Endothelial cell of umbilical vein (primary cell): ENCODE measurements at regions not wholly inside any gene's neighbourhood (a gene's known extent, or its start where the extent isn't known, plus 50 kb on each side); places are given as distances from the start of the nearest gene placed in this dataset.
"Not testable (repeated sequence)": the region's sequence is repeated elsewhere in the genome, so short reads cannot be mapped to it uniquely, and the experiment has no call there.

ENCODE experiments used
- BruUV-seq: library from RNA; stranded (reverse); fragments of 400-500 nt; replicated peaks from 2 replicates; lab custom pipeline; 2021; lab: Mats Ljungman, UMichigan
- CTCF ChIA-PET: fragments of 300-600, 350-600 bp; sonication (Branson Sonifier 250); formaldehyde crosslinking; loops from one replicate; lab custom pipeline; 2021; ENCODE audit warnings: antibody characterized with exemption, inconsistent platforms; lab: Charles Lee
- POLR2A ChIA-PET: fragments of 300-600, 350-600 bp; sonication (Branson Sonifier 250); formaldehyde crosslinking; loops from one replicate; lab custom pipeline; 2021; ENCODE audit warnings: antibody characterized with exemption, inconsistent platforms; lab: Charles Lee
- DNase-seq: peaks from one replicate; pipeline ENCODE4 v3.0.0-alpha.2; 2011; ENCODE audit warnings: low read depth, low spot score
- FAIRE-seq: peaks from 2 replicates; lab custom pipeline; 2011; peaks lifted over from hg19 to GRCh38; lab: Jason Lieb, UNC
- H2AFZ ChIP-seq: 2 replicates; pipeline ENCODE4 v1.6.0; 2012; ENCODE audit warnings: low read depth, low read length, control low read depth, inconsistent platforms
- H3K27ac ChIP-seq: 2 replicates; pipeline ENCODE4 v1.5.1; 2011; ENCODE audit warnings: low read depth, mild to moderate bottlenecking, control low read depth, low read length, moderate library complexity; ENCODE audit not compliant: insufficient read depth
- H3K27me3 ChIP-seq, 2 experiments: 2 replicates each; pipeline versions ENCODE4 v1.6.0 to v1.6.1; 2011; ENCODE audit warnings: low read length in 2 of 2, mixed read lengths in 1 of 2; ENCODE audit not compliant: control insufficient read depth in 2 of 2, insufficient read depth in 2 of 2
- H3K36me3 ChIP-seq, 2 experiments: 2 replicates in 1 of 2; 3 replicates in 1 of 2; pipeline ENCODE4 v1.5.1; 2011; ENCODE audit warnings: low read length in 2 of 2, mild to moderate bottlenecking in 1 of 2, moderate library complexity in 1 of 2; ENCODE audit not compliant: control insufficient read depth in 2 of 2, insufficient read depth in 2 of 2; ENCODE audit errors: extremely low read depth in 1 of 2
- H3K4me1 ChIP-seq: 3 replicates; pipeline ENCODE4 v1.5.1; 2011; ENCODE audit warnings: mild to moderate bottlenecking, low read length; ENCODE audit not compliant: control insufficient read depth, insufficient read depth; ENCODE audit errors: extremely low read depth
- H3K4me2 ChIP-seq: 2 replicates; pipeline ENCODE4 v1.6.1; 2011; ENCODE audit warnings: low read length, control low read depth, mixed read lengths; ENCODE audit not compliant: insufficient read depth
- H3K4me3 ChIP-seq, 3 experiments: fragments of 200-600 bp in 1 of 3; sonication (generic), shearing (Covaris generic) in 1 of 3; replicated peaks in 1 of 3; 2 replicates each; pipeline ENCODE4 v1.5.1; 2011 to 2016; ENCODE audit warnings: control low read depth in 3 of 3, low read length in 3 of 3, mild to moderate bottlenecking in 2 of 3, inconsistent platforms in 1 of 3, low read depth in 1 of 3, moderate library complexity in 1 of 3; ENCODE audit not compliant: insufficient read depth in 1 of 3
- H3K79me2 ChIP-seq: 2 replicates; pipeline ENCODE4 v1.6.0; 2012; ENCODE audit warnings: low read length, inconsistent platforms; ENCODE audit not compliant: control insufficient read depth, insufficient read depth
- H3K9ac ChIP-seq: replicated peaks from 2 replicates; pipeline ENCODE3; 2011; ENCODE audit warnings: low read length, control low read depth; ENCODE audit not compliant: insufficient read depth; ENCODE audit errors: extremely low read depth
- H3K9me1 ChIP-seq: replicated peaks from 3 replicates; pipeline ENCODE4 v1.6.0; 2011; ENCODE audit warnings: mild to moderate bottlenecking, low read length; ENCODE audit not compliant: control insufficient read depth, insufficient read depth; ENCODE audit errors: extremely low read depth
- H3K9me3 ChIP-seq: replicated peaks from 2 replicates; pipeline ENCODE4 v1.5.1; 2012; ENCODE audit warnings: low read length, inconsistent platforms; ENCODE audit not compliant: control insufficient read depth, insufficient read depth
- H4K20me1 ChIP-seq: replicated peaks from 2 replicates; pipeline ENCODE3; 2011; ENCODE audit warnings: mild to moderate bottlenecking, low read length; ENCODE audit not compliant: control insufficient read depth, insufficient read depth; ENCODE audit errors: extremely low read depth
- EZH2 ChIP-seq: IDR thresholded peaks from 2 replicates; pipeline ENCODE4 v1.6.1; 2012; ENCODE audit warnings: borderline replicate concordance, low read depth, mild to moderate bottlenecking, moderate library complexity, low read length, inconsistent platforms; ENCODE audit not compliant: severe bottlenecking
- FOS ChIP-seq: IDR thresholded peaks from 2 replicates; pipeline ENCODE4 v1.6.1; 2011; ENCODE audit warnings: mild to moderate bottlenecking, low read length, moderate library complexity, borderline replicate concordance; ENCODE audit not compliant: insufficient read depth
- GATA2 ChIP-seq: IDR thresholded peaks from 2 replicates; pipeline ENCODE4 v1.7.0; 2011; ENCODE audit warnings: low read depth, mild to moderate bottlenecking, moderate library complexity, mixed read lengths, low read length; ENCODE audit not compliant: insufficient read length, insufficient read depth
- JUN ChIP-seq: IDR thresholded peaks from 2 replicates; pipeline ENCODE4 v1.6.1; 2011; ENCODE audit warnings: borderline replicate concordance, low read depth; ENCODE audit not compliant: insufficient read length, insufficient read depth
- MAX ChIP-seq: IDR thresholded peaks from 2 replicates; pipeline ENCODE4 v1.6.1; 2011; ENCODE audit not compliant: insufficient read depth, insufficient read length
- MYC ChIP-seq: IDR thresholded peaks from one replicate; pipeline ENCODE4 v1.6.1; 2011; ENCODE audit warnings: mild to moderate bottlenecking, low read depth, low read length
- POLR2A ChIP-seq: IDR thresholded peaks from 2 replicates; pipeline ENCODE4 v1.6.1; 2012; ENCODE audit warnings: low read depth, mild to moderate bottlenecking, control low read depth, low read length
- POLR2AphosphoS5 ChIP-seq: IDR thresholded peaks from 2 replicates; pipeline ENCODE4 v1.6.1; 2012; ENCODE audit warnings: low read depth, mild to moderate bottlenecking, control low read depth, low read length, moderate library complexity; ENCODE audit not compliant: insufficient read depth
- dilution Hi-C: fragments of 300-500 bp; cut with MboI; formaldehyde crosslinking; loops from one replicate; pipeline ENCODE4 v1.15.0; 2019; ENCODE audit warnings: low sequenced_read_pairs; ENCODE audit not compliant: extremely low pct_ligation_motif_present
- intact Hi-C: fragments of 100-400 bp; cut with micrococcal nuclease; formaldehyde crosslinking; loops from one replicate; pipeline ENCODE4 v1.10.0; 2022
- TF ChIP-seq, protein P1 (sequence below), 2 donors: IDR thresholded peaks; 1 replicate in 1 of 2; 2 replicates in 1 of 2; pipeline ENCODE4 v1.5.1; 2011; ENCODE audit warnings: low read length in 2 of 2, mild to moderate bottlenecking in 2 of 2, moderate library complexity in 2 of 2, control low read depth in 1 of 2, inconsistent platforms in 1 of 2, low read depth in 1 of 2; ENCODE audit not compliant: insufficient read depth in 1 of 2; ENCODE audit errors: extremely low read depth in 1 of 2

- FAIRE-seq, result no peak
- dilution Hi-C loops, result no loop called here
- Histone ChIP-seq H3K4me3 (no peak overlapping the region), H3K27ac (no peak overlapping the region), H3K4me2 (no peak overlapping the region), H3K9me1 (no peaks in the 10 kb centered on the region), H3K9me3 (no peaks in the 10 kb centered on the region), H3K4me1 (peaks cover 2% of the 10 kb centered on the region), H3K27me3 (no peaks in the 10 kb centered on the region), H3K36me3 (no peaks in the 10 kb centered on the region), H3K9ac (no peak overlapping the region), H3K79me2 (no peaks in the 10 kb centered on the region), H2AFZ (no peak overlapping the region), H4K20me1 (no peaks in the 10 kb centered on the region)
- intact Hi-C loops, result no loop called here
- TF ChIP-seq MAX, result no peak
- TF ChIP-seq POLR2AphosphoS5, result no peak
- TF ChIP-seq MYC, result no peak
- no peak for TF ChIP-seq GATA2
- no peak for TF ChIP-seq EZH2
- no peak for TF ChIP-seq FOS
- TF ChIP-seq POLR2A, result no peak
- TF ChIP-seq JUN, result no peak
- TF ChIP-seq, protein P1, sequence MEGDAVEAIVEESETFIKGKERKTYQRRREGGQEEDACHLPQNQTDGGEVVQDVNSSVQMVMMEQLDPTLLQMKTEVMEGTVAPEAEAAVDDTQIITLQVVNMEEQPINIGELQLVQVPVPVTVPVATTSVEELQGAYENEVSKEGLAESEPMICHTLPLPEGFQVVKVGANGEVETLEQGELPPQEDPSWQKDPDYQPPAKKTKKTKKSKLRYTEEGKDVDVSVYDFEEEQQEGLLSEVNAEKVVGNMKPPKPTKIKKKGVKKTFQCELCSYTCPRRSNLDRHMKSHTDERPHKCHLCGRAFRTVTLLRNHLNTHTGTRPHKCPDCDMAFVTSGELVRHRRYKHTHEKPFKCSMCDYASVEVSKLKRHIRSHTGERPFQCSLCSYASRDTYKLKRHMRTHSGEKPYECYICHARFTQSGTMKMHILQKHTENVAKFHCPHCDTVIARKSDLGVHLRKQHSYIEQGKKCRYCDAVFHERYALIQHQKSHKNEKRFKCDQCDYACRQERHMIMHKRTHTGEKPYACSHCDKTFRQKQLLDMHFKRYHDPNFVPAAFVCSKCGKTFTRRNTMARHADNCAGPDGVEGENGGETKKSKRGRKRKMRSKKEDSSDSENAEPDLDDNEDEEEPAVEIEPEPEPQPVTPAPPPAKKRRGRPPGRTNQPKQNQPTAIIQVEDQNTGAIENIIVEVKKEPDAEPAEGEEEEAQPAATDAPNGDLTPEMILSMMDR (IDR thresholded peaks at IDR 0.05; ENCODE audit: extremely low read depth in 1 of 2, insufficient read depth in 1 of 2, low read depth in 1 of 2, low read length in 2 of 2), result no peak
- BruUV-seq, result no TSS peak
- no peak for DNase-seq
- CTCF ChIA-PET, result interaction anchor here (0.9 kb wide), 1 partner anchor 8 kb away, joined by 3 read pairs; no protein-coding TSS in a partner anchor
- POLR2A ChIA-PET, result no interaction called here
Measured at GRCh38 chr10:33652870-33653269, 318.4 kb upstream of the NRP1 start.

- H3K9me3 ChIP-seq, H3K9ac ChIP-seq, H3K27me3 ChIP-seq, DNase-seq, CTCF ChIA-PET, POLR2A ChIA-PET, H3K4me1 ChIP-seq, H3K79me2 ChIP-seq, H4K20me1 ChIP-seq, BruUV-seq, H3K4me2 ChIP-seq, H2AFZ ChIP-seq, dilution Hi-C loops, H3K36me3 ChIP-seq, H3K4me3 ChIP-seq, FAIRE-seq, H3K9me1 ChIP-seq, intact Hi-C loops, H3K27ac ChIP-seq: not testable (repeated sequence)
Measured at GRCh38 chr10:33650131-33650530, 315.7 kb upstream of the NRP1 start.
